ENCODE measurements at regions not wholly inside any gene's neighbourhood (a gene's known extent, or its start where the extent isn't known, plus 50 kb on each side); places are given as distances from the start of the nearest gene placed in this dataset.

GRCh38 chr6:6534399-6534798, 54.1 kb upstream of the LY86 start:
- Histone ChIP-seq H3K4me3 (no peak overlapping the region), H3K27me3 (ENCODE audit: low read depth) (no peaks in the 10 kb centered on the region), H3K4me1 (no peaks in the 10 kb centered on the region), H3K36me3 (replicated peaks) (no peaks in the 10 kb centered on the region), H3K9me3 (no peaks in the 10 kb centered on the region)
- in situ Hi-C loops (cut with MboI; ENCODE audit: low sequenced_read_pairs): loop anchor here (25.0 kb wide), 1 partner anchor 472 kb away; no protein-coding TSS in a partner anchor
- DNase-seq (ENCODE audit: low spot score in 2 of 2): no peak

GRCh38 chr6:6537488-6538260, 50.8 kb upstream of the LY86 start:
- H3K27me3 ChIP-seq (ENCODE audit: low read depth): no peaks in the 10 kb centered on the region
- H3K4me1 ChIP-seq: no peaks in the 10 kb centered on the region
- no peak for DNase-seq (ENCODE audit: low spot score in 2 of 2)
- no peaks in the 10 kb centered on the region for H3K9me3 ChIP-seq
- in situ Hi-C loops (cut with MboI; ENCODE audit: low sequenced_read_pairs): loop anchor here (25.0 kb wide), 1 partner anchor 475 kb away; no protein-coding TSS in a partner anchor
- no peaks in the 10 kb centered on the region for H3K36me3 ChIP-seq (replicated peaks)
- H3K4me3 ChIP-seq: no peak overlapping the region

GRCh38 chr6:6538261-6538660, 50.3 kb upstream of the LY86 start:
- H3K36me3 ChIP-seq (replicated peaks): no peaks in the 10 kb centered on the region
- H3K4me3 ChIP-seq: no peak overlapping the region
- H3K4me1 ChIP-seq: no peaks in the 10 kb centered on the region
- DNase-seq (ENCODE audit: low spot score in 2 of 2): no peak
- in situ Hi-C loops (cut with MboI; ENCODE audit: low sequenced_read_pairs): loop anchor here (25.0 kb wide), 1 partner anchor 476 kb away; no protein-coding TSS in a partner anchor
- H3K9me3 ChIP-seq: no peaks in the 10 kb centered on the region
- no peaks in the 10 kb centered on the region for H3K27me3 ChIP-seq (ENCODE audit: low read depth)
